H1 (cell line): ENCODE measurements at regions not wholly inside any gene's neighbourhood (a gene's known extent, or its start where the extent isn't known, plus 50 kb on each side); places are given as distances from the start of the nearest gene placed in this dataset.

Experiments used
- CTCF ChIA-PET: fragments of 300-600 bp; sonication (Branson Sonifier 250); formaldehyde crosslinking; loops from one replicate; lab custom pipeline; 2021; ENCODE audit not compliant: partially characterized antibody; lab: Charles Lee
- POLR2A ChIA-PET: fragments of 300-600 bp; sonication (Branson Sonifier 250); formaldehyde crosslinking; loops from one replicate; lab custom pipeline; 2021; ENCODE audit warnings: inconsistent platforms; ENCODE audit not compliant: partially characterized antibody; lab: Charles Lee
- DNase-seq, 2 experiments: peaks; one replicate each; pipeline versions ENCODE4 v3.0.0 to v3.0.0-alpha.2; 2010 to 2022; ENCODE audit warnings: low spot score in 2 of 2, low read depth in 1 of 2, mixed read lengths in 1 of 2
- FAIRE-seq: peaks from 2 replicates; lab custom pipeline; 2011; peaks lifted over from hg19 to GRCh38; lab: Jason Lieb, UNC
- H2AFZ ChIP-seq: 2 replicates; pipeline ENCODE4 v1.8.1; 2012; ENCODE audit warnings: low read length, inconsistent platforms
- H2AK5ac ChIP-seq: 2 replicates; pipeline ENCODE4 v1.6.1; 2013; ENCODE audit warnings: low read depth, low read length
- H2BK120ac ChIP-seq: replicated peaks from 2 replicates; pipeline ENCODE3; 2013; ENCODE audit warnings: low read depth, low read length, inconsistent platforms
- H2BK12ac ChIP-seq: 2 replicates; pipeline ENCODE4 v1.6.1; 2013; ENCODE audit warnings: low read depth, low read length
- H2BK15ac ChIP-seq: 2 replicates; pipeline ENCODE4 v1.6.1; 2013; ENCODE audit warnings: low read length
- H2BK20ac ChIP-seq: 2 replicates; pipeline ENCODE4 v1.6.1; 2013; ENCODE audit warnings: low read length
- H2BK5ac ChIP-seq: 2 replicates; pipeline ENCODE4 v1.6.1; 2013; ENCODE audit warnings: low read depth, low read length
- H3K14ac ChIP-seq: 2 replicates; pipeline ENCODE4 v1.6.1; 2013; ENCODE audit warnings: inconsistent platforms; ENCODE audit not compliant: insufficient read length
- H3K18ac ChIP-seq: 2 replicates; pipeline ENCODE4 v1.6.1; 2013; ENCODE audit warnings: low read length; ENCODE audit errors: extremely low read depth
- H3K23ac ChIP-seq: 2 replicates; pipeline ENCODE4 v1.6.1; 2013; ENCODE audit warnings: inconsistent platforms; ENCODE audit not compliant: insufficient read length
- H3K23me2 ChIP-seq: 2 replicates; pipeline ENCODE4 v1.6.1; 2013; ENCODE audit warnings: low read depth, low read length
- H3K27ac ChIP-seq: 2 replicates; pipeline ENCODE4 v1.6.1; 2011; ENCODE audit warnings: low read depth, low read length, inconsistent platforms
- H3K27me3 ChIP-seq, 4 experiments: replicated peaks in 1 of 4; 1 replicate in 1 of 4; 2 replicates in 3 of 4; pipeline versions ENCODE4 v1.6.1 to v1.8.1; 2011 to 2013; ENCODE audit warnings: low read length in 3 of 4, mild to moderate bottlenecking in 3 of 4, inconsistent platforms in 2 of 4, mixed read lengths in 2 of 4, moderate library complexity in 1 of 4; ENCODE audit not compliant: control insufficient read depth in 3 of 4, insufficient read depth in 3 of 4; ENCODE audit errors: extremely low read depth in 1 of 4
- H3K36me3 ChIP-seq, 4 experiments: 2 replicates each; pipeline versions ENCODE4 v1.6.1 to v1.8.1; 2011 to 2013; ENCODE audit warnings: mild to moderate bottlenecking in 4 of 4, low read length in 3 of 4, moderate library complexity in 2 of 4, control low read depth in 1 of 4, inconsistent platforms in 1 of 4; ENCODE audit not compliant: insufficient read depth in 4 of 4, control insufficient read depth in 2 of 4
- H3K4ac ChIP-seq: replicated peaks from 2 replicates; pipeline ENCODE3; 2013; ENCODE audit warnings: low read length, low read depth, mixed read lengths, inconsistent platforms; ENCODE audit not compliant: insufficient read length
- H3K4me1 ChIP-seq, 4 experiments: replicated peaks in 1 of 4; 1 replicate in 1 of 4; 2 replicates in 3 of 4; pipeline versions ENCODE4 v1.6.1 to v1.8.1; 2011 to 2013; ENCODE audit warnings: low read length in 3 of 4, inconsistent platforms in 2 of 4, mixed read lengths in 1 of 4; ENCODE audit not compliant: insufficient read depth in 4 of 4, control insufficient read depth in 3 of 4
- H3K4me2 ChIP-seq, 2 experiments: 2 replicates each; pipeline versions ENCODE4 v1.6.1 to v1.8.1; 2011 to 2013; ENCODE audit warnings: low read depth in 2 of 2, low read length in 2 of 2, control low read depth in 1 of 2, inconsistent platforms in 1 of 2, mild to moderate bottlenecking in 1 of 2; ENCODE audit not compliant: insufficient read depth in 1 of 2
- H3K4me3 ChIP-seq, 4 experiments: fragments of 200-600, 300-600 bp in 1 of 4; sonication (generic), shearing (Covaris generic), sonication (Bioruptor Twin) in 1 of 4; 2 replicates each; pipeline versions ENCODE4 v1.5.1 to v1.8.1; 2011 to 2016; ENCODE audit warnings: low read length in 4 of 4, low read depth in 3 of 4, control low read depth in 2 of 4, inconsistent platforms in 2 of 4, mild to moderate bottlenecking in 2 of 4, mixed read lengths in 1 of 4, moderate library complexity in 1 of 4; ENCODE audit not compliant: insufficient read depth in 2 of 4; ENCODE audit errors: extremely low read depth in 1 of 4
- H3K56ac ChIP-seq: replicated peaks from 2 replicates; pipeline ENCODE3; 2013; ENCODE audit warnings: low read depth, mild to moderate bottlenecking, mixed read lengths, low read length, inconsistent platforms; ENCODE audit not compliant: insufficient read length
- H3K79me1 ChIP-seq: 2 replicates; pipeline ENCODE4 v1.6.1; 2013; ENCODE audit warnings: low read depth, low read length, control low read depth
- H3K79me2 ChIP-seq, 2 experiments: 2 replicates each; pipeline versions ENCODE4 v1.6.1 to v1.8.1; 2012 to 2013; ENCODE audit warnings: low read length in 2 of 2, mild to moderate bottlenecking in 2 of 2, inconsistent platforms in 1 of 2; ENCODE audit not compliant: insufficient read depth in 2 of 2, control insufficient read depth in 1 of 2
- H3K9ac ChIP-seq, 4 experiments: replicated peaks in 1 of 4; 1 replicate in 1 of 4; 2 replicates in 3 of 4; pipeline versions ENCODE4 v1.6.1 to v1.8.1; 2011 to 2013; ENCODE audit warnings: low read depth in 3 of 4, low read length in 3 of 4, control low read depth in 2 of 4, mild to moderate bottlenecking in 2 of 4, moderate library complexity in 2 of 4, inconsistent platforms in 1 of 4; ENCODE audit errors: extremely low read depth in 1 of 4
- H3K9me3 ChIP-seq, 2 experiments: 2 replicates each; pipeline versions ENCODE4 v1.6.1 to v1.8.1; 2012 to 2013; ENCODE audit warnings: mild to moderate bottlenecking in 2 of 2, moderate library complexity in 2 of 2, control low read depth in 1 of 2, inconsistent platforms in 1 of 2, low read depth in 1 of 2, low read length in 1 of 2, mixed read lengths in 1 of 2; ENCODE audit not compliant: insufficient read depth in 2 of 2
- H4K20me1 ChIP-seq, 2 experiments: replicated peaks in 1 of 2; 2 replicates each; pipeline versions ENCODE3 to v1.8.1; 2011 to 2013; ENCODE audit warnings: inconsistent platforms in 2 of 2, low read length in 2 of 2, mild to moderate bottlenecking in 1 of 2; ENCODE audit not compliant: insufficient read depth in 2 of 2, control insufficient read depth in 1 of 2
- H4K5ac ChIP-seq: 2 replicates; pipeline ENCODE4 v1.6.1; 2013; ENCODE audit warnings: low read length, low read depth, mixed read lengths, inconsistent platforms; ENCODE audit not compliant: insufficient read length
- H4K8ac ChIP-seq: 2 replicates; pipeline ENCODE4 v1.8.0; 2013; ENCODE audit warnings: mild to moderate bottlenecking, moderate library complexity, low read length, inconsistent platforms; ENCODE audit not compliant: insufficient read depth; ENCODE audit errors: extremely low read depth
- H4K91ac ChIP-seq: replicated peaks from 2 replicates; pipeline ENCODE3; 2013; ENCODE audit warnings: low read length, mixed read lengths, inconsistent platforms; ENCODE audit not compliant: insufficient read length
- CBX5 ChIP-seq: fragments of 300-800, 300-1000 bp; sonication (generic); IDR thresholded peaks from 2 replicates; pipeline ENCODE4 v1.7.1; 2016; ENCODE audit warnings: antibody characterized with exemption, low read length, low read depth
- CREB1 ChIP-seq: IDR thresholded peaks from 2 replicates; pipeline ENCODE4 v1.6.1; 2012; ENCODE audit warnings: inconsistent platforms
- FOSL1 ChIP-seq: IDR thresholded peaks from 2 replicates; pipeline ENCODE4 v1.6.1; 2011; ENCODE audit warnings: mild to moderate bottlenecking, low read depth, low read length, moderate library complexity; ENCODE audit not compliant: insufficient read depth
- KDM4A ChIP-seq: IDR thresholded peaks from one replicate; pipeline ENCODE4 v1.7.1; 2012; ENCODE audit warnings: low read depth, mild to moderate bottlenecking, moderate library complexity, low read length, inconsistent platforms; ENCODE audit not compliant: severe bottlenecking
- KDM5A ChIP-seq: fragments of 200-600 bp; IDR thresholded peaks from 2 replicates; pipeline ENCODE4 v1.7.1; 2012; ENCODE audit warnings: mild to moderate bottlenecking, low read length, inconsistent platforms, mixed read lengths
- NANOG ChIP-seq: IDR thresholded peaks from 2 replicates; pipeline ENCODE4 v1.6.1; 2011; ENCODE audit warnings: low read length, low read depth, mild to moderate bottlenecking, inconsistent platforms; ENCODE audit not compliant: insufficient read depth, poor library complexity, severe bottlenecking
- PHF8 ChIP-seq: fragments of 200-600 bp; sonication (generic); conservative IDR thresholded peaks from 2 replicates; pipeline ENCODE4 v1.7.1; 2012; ENCODE audit warnings: low read depth, mild to moderate bottlenecking, inconsistent platforms, low read length, moderate library complexity
- POLR2A ChIP-seq, 2 experiments: IDR thresholded peaks; 1 replicate in 1 of 2; 2 replicates in 1 of 2; pipeline ENCODE4 v1.6.1; 2011; ENCODE audit warnings: low read depth in 2 of 2, low read length in 2 of 2, mild to moderate bottlenecking in 2 of 2; ENCODE audit errors: control extremely low read depth in 1 of 2
- RBBP5 ChIP-seq: IDR thresholded peaks from 2 replicates; pipeline ENCODE4 v1.7.1; 2012; ENCODE audit warnings: low read depth, mild to moderate bottlenecking, inconsistent platforms, low read length, moderate library complexity, borderline replicate concordance
- SAP30 ChIP-seq: fragments of 300-600 bp; sonication (generic); IDR thresholded peaks from 2 replicates; pipeline ENCODE4 v1.7.1; 2012; ENCODE audit warnings: low read length, moderate library complexity, mild to moderate bottlenecking, inconsistent platforms; ENCODE audit not compliant: insufficient read depth, insufficient replicate concordance
- SIRT6 ChIP-seq: IDR thresholded peaks from one replicate; pipeline ENCODE4 v1.7.1; 2012; ENCODE audit warnings: low read length, inconsistent platforms
- SP4 ChIP-seq: IDR thresholded peaks from 2 replicates; pipeline ENCODE4 v1.6.1; 2012; ENCODE audit warnings: low read length, inconsistent platforms
- TCF12 ChIP-seq: IDR thresholded peaks from 2 replicates; pipeline ENCODE4 v1.6.1; 2011; ENCODE audit warnings: low read depth, mild to moderate bottlenecking, low read length
- USF2 ChIP-seq: IDR thresholded peaks from 2 replicates; pipeline ENCODE4 v1.6.1; 2011; ENCODE audit warnings: low read length, improper control_type of control experiment
- YY1 ChIP-seq: IDR thresholded peaks from 2 replicates; pipeline ENCODE4 v1.6.1; 2011; ENCODE audit warnings: low read depth, mild to moderate bottlenecking, low read length
- WGBS, 2 experiments: shearing (Covaris generic) in 1 of 2; methylation state at CpG; one replicate each; pipeline versions ENCODE4 v1.1.6 to v1.1.7; 2013 to 2015; ENCODE audit warnings: low lambda C conversion rate in 2 of 2, mixed read lengths in 2 of 2, inconsistent platforms in 1 of 2, low coverage in 1 of 2, missing lambda C conversion rate in 1 of 2; ENCODE audit not compliant: insufficient replicate concordance in 2 of 2, insufficient coverage in 1 of 2, insufficient read length in 1 of 2; ENCODE audit errors: extremely low coverage in 1 of 2, missing lambda C conversion rate in 1 of 2; 5-methylcytosine and 5-hydroxymethylcytosine counted together

DNA sequence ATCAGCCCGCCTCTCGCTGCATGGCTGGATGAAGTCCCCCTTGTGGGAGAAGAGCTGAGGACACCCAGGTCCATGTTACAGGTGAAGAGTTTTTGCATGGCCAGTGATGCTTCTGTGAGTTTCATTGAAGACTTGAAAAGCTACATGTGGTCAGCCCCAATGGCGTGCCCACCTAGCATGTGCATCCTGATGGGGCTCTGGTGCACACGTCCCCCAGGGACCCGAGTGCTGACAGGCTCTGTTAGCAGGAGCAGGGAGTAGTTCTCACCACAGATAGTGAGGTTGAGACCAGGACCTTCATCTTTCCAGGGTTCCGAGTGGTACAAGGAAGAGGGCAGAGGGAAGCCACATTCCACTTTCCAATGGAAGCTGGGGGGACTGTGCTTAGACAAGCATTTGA, 184.8 kb upstream of the C1orf174 start:
- H3K4ac ChIP-seq: no peak overlapping the region
- H3K23me2 ChIP-seq: peaks cover 3% of the 10 kb centered on the region; the same call in 1 of the 2 replicates
- H3K79me2 ChIP-seq: no peaks in the 10 kb centered on the region
- H2BK12ac ChIP-seq: no peak overlapping the region
- H2AFZ ChIP-seq: no peak overlapping the region
- no peak overlapping the region for H3K14ac ChIP-seq
- no peak overlapping the region for H3K23ac ChIP-seq
- H2BK120ac ChIP-seq: no peak overlapping the region
- no peak overlapping the region for H4K91ac ChIP-seq
- peak overlapping the region; percentile 23; the same call in 1 of the 2 replicates for H2BK15ac ChIP-seq
- no peak overlapping the region for H2BK5ac ChIP-seq
- H3K56ac ChIP-seq: no peak overlapping the region
- H3K18ac ChIP-seq: no peak overlapping the region
- no peak overlapping the region for H2AK5ac ChIP-seq
- no peak overlapping the region for H3K9ac ChIP-seq
- no peak overlapping the region for H3K4me3 ChIP-seq
- H3K9me3 ChIP-seq: no peaks in the 10 kb centered on the region; a peak in 2 of 4 replicates
- H3K79me1 ChIP-seq: no peaks in the 10 kb centered on the region
- no peak overlapping the region for H4K5ac ChIP-seq
- ChIA-PET CTCF (no interaction called here), POLR2A (no interaction called here)
- no peak overlapping the region for H2BK20ac ChIP-seq
- H4K20me1 ChIP-seq: no peaks in the 10 kb centered on the region
- H3K4me2 ChIP-seq: no peak overlapping the region
- no peak overlapping the region for H4K8ac ChIP-seq
- H3K27me3 ChIP-seq: no peaks in the 10 kb centered on the region
- DNase-seq: no peak
- H3K4me1 ChIP-seq: no peaks in the 10 kb centered on the region
- H3K36me3 ChIP-seq: no peaks in the 10 kb centered on the region
- 92% methylated on average over 6 of the region's 6 CpGs; no CpG with 5 or more reads in 1 of the 2 experiments for WGBS, 2 experiments
- FAIRE-seq: no peak
- H3K27ac ChIP-seq: no peak overlapping the region
- TF ChIP-seq POLR2A (IDR thresholded peaks at IDR 0.05; ENCODE audit: control extremely low read depth in 1 of 2, low read depth in 2 of 2, low read length in 2 of 2) (no peak), CBX5 (no peak), TCF12 (no peak), FOSL1 (no peak), PHF8 (no peak), KDM5A (no peak), SP4 (no peak), KDM4A (no peak), SAP30 (no peak), USF2 (no peak), SIRT6 (no peak), YY1 (no peak), NANOG (no peak), CREB1 (no peak), RBBP5 (no peak)
